Kidney epithelial cell (primary cell): ENCODE measurements at regions not wholly inside any gene's neighbourhood (a gene's known extent, or its start where the extent isn't known, plus 50 kb on each side); places are given as distances from the start of the nearest gene placed in this dataset.
"Not testable (repeated sequence)": the region's sequence is repeated elsewhere in the genome, so short reads cannot be mapped to it uniquely, and the experiment has no call there.

ENCODE experiments used
- DNase-seq: peaks from one replicate; pipeline ENCODE4 v3.0.0-alpha.2; 2010; ENCODE audit warnings: low read depth
- H3K27me3 ChIP-seq: 2 replicates; pipeline ENCODE4 v1.6.0; 2011; ENCODE audit warnings: low read length; ENCODE audit not compliant: control insufficient read depth, insufficient read depth
- H3K36me3 ChIP-seq: 2 replicates; pipeline ENCODE4 v1.5.1; 2011; ENCODE audit warnings: low read length; ENCODE audit not compliant: control insufficient read depth, insufficient read depth
- H3K4me3 ChIP-seq: 2 replicates; pipeline ENCODE4 v1.5.1; 2011; ENCODE audit warnings: low read depth, mild to moderate bottlenecking, control low read depth, low read length
- CTCF ChIP-seq: IDR thresholded peaks from 2 replicates; pipeline ENCODE4 v1.5.1; 2011; ENCODE audit warnings: mild to moderate bottlenecking, moderate library complexity, low read length, control low read depth, inconsistent platforms; ENCODE audit not compliant: insufficient read depth, poor library complexity, severe bottlenecking

GRCh38 chr2:163949693-163950092, 213.9 kb upstream of the FIGN start:
- TF ChIP-seq CTCF: no peak
- H3K36me3 ChIP-seq: no peaks in the 10 kb centered on the region
- no peaks in the 10 kb centered on the region for H3K27me3 ChIP-seq
- no peak overlapping the region for H3K4me3 ChIP-seq
- DNase-seq: no peak

- no peak for DNase-seq
- no peaks in the 10 kb centered on the region for H3K27me3 ChIP-seq
- H3K4me3 ChIP-seq: no peak overlapping the region
- H3K36me3 ChIP-seq: no peaks in the 10 kb centered on the region
- TF ChIP-seq CTCF: no peak
Observed at GRCh38 chr2:163944347-163944737, 208.5 kb upstream of the FIGN start.

GRCh38 chr2:163943403-163944346, 207.9 kb upstream of the FIGN start:
- H3K4me3 ChIP-seq: no peak overlapping the region
- no peaks in the 10 kb centered on the region for H3K27me3 ChIP-seq
- TF ChIP-seq CTCF: no peak
- no peak for DNase-seq
- no peaks in the 10 kb centered on the region for H3K36me3 ChIP-seq

GRCh38 chr2:163934131-163934530, 198.3 kb upstream of the FIGN start:
- peak; percentile 9 for DNase-seq
- Histone ChIP-seq H3K36me3 (no peaks in the 10 kb centered on the region), H3K4me3 (no peak overlapping the region), H3K27me3 (no peaks in the 10 kb centered on the region)
- TF ChIP-seq CTCF: no peak

- no peaks in the 10 kb centered on the region for H3K36me3 ChIP-seq
- no peak for DNase-seq
- TF ChIP-seq CTCF: no peak
Observed at GRCh38 chr2:163919717-163920116, 183.9 kb upstream of the FIGN start.

GRCh38 chr2:163914486-163914885, 178.7 kb upstream of the FIGN start:
- H3K4me3 ChIP-seq, H3K27me3 ChIP-seq, H3K36me3 ChIP-seq, DNase-seq: not testable (repeated sequence)

More at GRCh38 chr2:163919717-163920116, 183.9 kb upstream of the FIGN start:
- Histone ChIP-seq H3K27me3 (no peaks in the 10 kb centered on the region), H3K4me3 (no peak overlapping the region)

GRCh38 chr2:163913532-163913944, 177.7 kb upstream of the FIGN start:
- H3K27me3 ChIP-seq, DNase-seq, H3K4me3 ChIP-seq, H3K36me3 ChIP-seq: not testable (repeated sequence)
